ENCODE measurements at regions not wholly inside any gene's neighbourhood (a gene's known extent, or its start where the extent isn't known, plus 50 kb on each side); places are given as distances from the start of the nearest gene placed in this dataset.

DNA sequence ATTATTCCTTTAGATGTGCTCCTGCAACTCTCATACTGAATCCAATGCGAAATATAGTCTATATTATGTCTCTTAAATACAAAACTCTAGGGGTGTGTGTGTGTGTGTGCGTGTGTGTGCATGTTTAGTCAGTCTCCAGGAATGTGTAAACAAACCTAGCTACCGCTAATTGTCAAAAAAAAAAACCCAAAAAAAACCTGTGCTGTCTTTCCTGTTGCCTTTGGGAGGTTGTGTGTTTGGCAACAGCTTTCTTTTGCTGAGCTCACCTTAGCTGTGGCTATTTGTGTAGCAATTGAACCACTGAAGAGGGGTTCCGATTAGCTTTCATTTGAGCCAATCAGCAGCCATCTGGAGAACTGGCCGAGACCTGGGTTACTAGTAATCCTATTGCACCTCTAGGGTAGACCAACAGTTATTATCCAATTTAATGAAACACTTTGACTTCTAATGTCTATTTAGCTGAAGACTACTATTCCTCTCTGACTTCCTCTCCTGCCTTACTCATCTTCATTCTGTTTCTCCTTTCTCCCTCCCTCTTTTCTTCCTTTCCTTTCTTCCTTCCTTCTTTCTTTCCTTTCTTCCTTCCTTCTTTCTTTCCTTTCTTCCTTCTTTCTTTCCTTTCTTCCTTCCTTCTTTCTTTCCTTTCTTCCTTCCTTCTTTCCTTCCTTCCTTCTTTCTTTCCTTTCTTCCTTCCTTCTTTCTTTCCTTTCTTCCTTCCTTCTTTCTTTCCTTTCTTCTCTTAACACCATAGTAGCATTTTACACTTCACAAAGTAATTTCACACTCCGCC, 471.1 kb downstream of the GBA3 start:
- TF ChIP-seq, protein P1, sequence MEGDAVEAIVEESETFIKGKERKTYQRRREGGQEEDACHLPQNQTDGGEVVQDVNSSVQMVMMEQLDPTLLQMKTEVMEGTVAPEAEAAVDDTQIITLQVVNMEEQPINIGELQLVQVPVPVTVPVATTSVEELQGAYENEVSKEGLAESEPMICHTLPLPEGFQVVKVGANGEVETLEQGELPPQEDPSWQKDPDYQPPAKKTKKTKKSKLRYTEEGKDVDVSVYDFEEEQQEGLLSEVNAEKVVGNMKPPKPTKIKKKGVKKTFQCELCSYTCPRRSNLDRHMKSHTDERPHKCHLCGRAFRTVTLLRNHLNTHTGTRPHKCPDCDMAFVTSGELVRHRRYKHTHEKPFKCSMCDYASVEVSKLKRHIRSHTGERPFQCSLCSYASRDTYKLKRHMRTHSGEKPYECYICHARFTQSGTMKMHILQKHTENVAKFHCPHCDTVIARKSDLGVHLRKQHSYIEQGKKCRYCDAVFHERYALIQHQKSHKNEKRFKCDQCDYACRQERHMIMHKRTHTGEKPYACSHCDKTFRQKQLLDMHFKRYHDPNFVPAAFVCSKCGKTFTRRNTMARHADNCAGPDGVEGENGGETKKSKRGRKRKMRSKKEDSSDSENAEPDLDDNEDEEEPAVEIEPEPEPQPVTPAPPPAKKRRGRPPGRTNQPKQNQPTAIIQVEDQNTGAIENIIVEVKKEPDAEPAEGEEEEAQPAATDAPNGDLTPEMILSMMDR (IDR thresholded peaks at IDR 0.05) = no peak
- H3K36me3 ChIP-seq = no peaks in the 10 kb centered on the region
- H3K27ac ChIP-seq = no peak overlapping the region
- H3K27me3 ChIP-seq = no peaks in the 10 kb centered on the region
- DNase-seq (ENCODE audit: low spot score in 2 of 2) = no peak
- intact Hi-C loops (cut with DNase I) = no loop called here
- no peaks in the 10 kb centered on the region for H3K4me1 ChIP-seq
- no peaks in the 10 kb centered on the region for H3K9me3 ChIP-seq
- H3K4me3 ChIP-seq = no peak overlapping the region

DNA sequence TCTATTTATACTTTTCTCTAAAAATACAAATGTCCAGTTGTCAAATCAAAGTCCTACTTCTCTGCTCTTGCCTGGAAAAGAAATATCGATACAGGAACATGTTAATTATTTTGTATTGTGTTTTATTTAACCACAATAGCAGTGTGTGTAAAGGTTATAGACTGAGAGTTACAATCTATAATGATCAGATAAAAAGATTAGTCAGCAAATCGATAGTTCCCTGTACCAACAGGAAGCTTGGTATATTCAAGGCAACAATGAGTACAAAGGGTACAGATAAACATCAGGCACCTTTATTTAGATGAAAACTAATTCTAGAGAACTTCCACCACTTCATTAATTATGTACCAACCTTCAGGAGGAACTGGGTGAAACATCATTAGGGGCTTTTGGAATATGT, 469.5 kb downstream of the GBA3 start:
- Histone ChIP-seq H3K4me3 (no peak overlapping the region), H3K9me3 (no peaks in the 10 kb centered on the region), H3K27me3 (no peaks in the 10 kb centered on the region), H3K36me3 (no peaks in the 10 kb centered on the region), H3K27ac (no peak overlapping the region), H3K4me1 (no peaks in the 10 kb centered on the region)
- TF ChIP-seq, protein P1 (IDR thresholded peaks at IDR 0.05) = no peak
- intact Hi-C loops (cut with DNase I) = no loop called here
- DNase-seq (ENCODE audit: low spot score in 2 of 2) = no peak

DNA sequence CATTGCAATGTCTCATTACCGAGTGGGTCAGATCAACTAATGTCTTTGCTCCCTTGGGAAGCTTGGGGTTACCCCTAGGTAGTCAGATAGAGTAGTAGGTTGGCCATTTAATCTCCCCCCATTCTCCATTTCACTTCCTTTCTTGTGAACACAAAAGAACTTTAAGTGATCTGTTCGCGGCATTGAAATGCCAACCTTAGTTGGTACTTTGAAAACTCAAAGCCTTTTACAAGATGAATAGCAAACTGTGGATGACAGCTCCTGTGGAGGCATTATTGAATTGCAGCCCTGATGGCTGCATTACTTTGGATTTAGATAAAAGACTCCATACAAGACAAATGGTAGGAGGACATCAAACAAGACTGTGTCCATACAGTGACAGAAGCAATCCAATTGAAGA, 469.1 kb downstream of the GBA3 start:
- Histone ChIP-seq H3K36me3 (no peaks in the 10 kb centered on the region), H3K4me1 (no peaks in the 10 kb centered on the region), H3K9me3 (no peaks in the 10 kb centered on the region), H3K27me3 (no peaks in the 10 kb centered on the region), H3K4me3 (no peak overlapping the region), H3K27ac (no peak overlapping the region)
- TF ChIP-seq, protein P1 (IDR thresholded peaks at IDR 0.05) = no peak
- DNase-seq (ENCODE audit: low spot score in 2 of 2) = no peak
- intact Hi-C loops (cut with DNase I) = no loop called here

DNA sequence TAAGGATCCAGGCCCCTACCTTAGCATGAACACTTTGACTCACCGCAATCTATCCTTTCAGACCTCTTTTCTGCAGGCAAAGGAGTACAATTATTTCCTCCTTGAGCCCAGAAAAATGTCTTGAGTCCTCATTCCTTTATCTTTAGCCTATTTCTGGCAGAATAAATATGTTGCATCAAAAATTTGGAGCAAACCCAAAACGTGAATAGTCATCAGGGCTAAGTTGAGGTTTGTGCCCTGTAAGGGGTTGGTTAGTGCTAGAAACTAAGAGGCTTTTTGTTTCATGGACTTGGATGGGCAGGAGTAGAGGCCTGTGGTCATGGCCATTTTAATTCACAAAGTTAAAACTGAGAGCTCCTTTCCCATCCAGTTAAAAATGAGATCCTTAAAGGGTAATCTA, 460.3 kb downstream of the GBA3 start:
- H3K27ac ChIP-seq = no peak overlapping the region
- intact Hi-C loops (cut with DNase I) = no loop called here
- H3K4me3 ChIP-seq = no peak overlapping the region
- no peaks in the 10 kb centered on the region for H3K9me3 ChIP-seq
- no peaks in the 10 kb centered on the region for H3K27me3 ChIP-seq
- TF ChIP-seq, protein P1 (IDR thresholded peaks at IDR 0.05) = no peak
- H3K36me3 ChIP-seq = no peaks in the 10 kb centered on the region
- no peak for DNase-seq (ENCODE audit: low spot score in 2 of 2)
- no peaks in the 10 kb centered on the region for H3K4me1 ChIP-seq

DNA sequence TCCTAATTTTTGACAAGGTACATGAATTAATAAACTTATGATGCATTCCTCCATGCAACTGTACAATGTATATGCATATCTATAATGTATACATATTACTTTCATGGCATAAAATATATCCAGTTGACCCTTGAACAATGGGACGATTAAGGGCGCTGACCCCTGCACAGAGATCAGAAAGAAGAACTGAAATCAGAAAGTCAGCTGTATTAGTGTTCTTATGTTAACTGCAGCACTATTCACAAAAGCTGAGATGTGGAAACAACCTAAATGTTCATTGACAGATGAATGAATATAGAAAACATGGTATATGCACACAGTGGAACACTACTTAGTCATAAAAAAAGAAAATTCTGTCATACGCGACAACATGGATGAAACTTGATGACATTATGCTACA, 457.1 kb downstream of the GBA3 start:
- intact Hi-C loops (cut with DNase I) = no loop called here
- no peaks in the 10 kb centered on the region for H3K4me1 ChIP-seq
- H3K4me3 ChIP-seq = no peak overlapping the region
- H3K27me3 ChIP-seq = no peaks in the 10 kb centered on the region
- no peak for DNase-seq (ENCODE audit: low spot score in 2 of 2)
- no peak overlapping the region for H3K27ac ChIP-seq
- H3K9me3 ChIP-seq = no peaks in the 10 kb centered on the region
- no peaks in the 10 kb centered on the region for H3K36me3 ChIP-seq
- TF ChIP-seq, protein P1 (IDR thresholded peaks at IDR 0.05) = no peak

DNA sequence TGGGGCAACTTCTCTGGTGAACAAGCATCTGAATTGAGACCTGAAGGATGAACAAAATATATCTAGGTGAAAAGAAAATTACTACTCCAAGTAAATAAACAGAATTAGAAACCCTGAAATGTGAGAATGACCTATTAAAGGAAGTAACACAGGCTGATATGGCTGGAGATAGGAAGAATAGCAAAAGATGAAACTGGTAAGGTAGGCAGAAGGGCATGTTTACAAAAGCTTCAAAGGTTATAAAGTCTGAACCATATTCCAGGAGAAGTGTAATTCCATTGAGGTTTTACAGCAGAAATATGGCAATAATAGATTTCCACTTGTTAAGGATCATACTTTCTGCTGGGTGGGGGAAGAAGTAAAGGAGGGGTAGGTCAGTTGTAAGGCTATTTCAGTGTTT, 452.0 kb downstream of the GBA3 start:
- no peak for DNase-seq (ENCODE audit: low spot score in 2 of 2)
- no peaks in the 10 kb centered on the region for H3K27me3 ChIP-seq
- H3K4me3 ChIP-seq = no peak overlapping the region
- H3K27ac ChIP-seq = no peak overlapping the region
- H3K4me1 ChIP-seq = no peaks in the 10 kb centered on the region
- H3K36me3 ChIP-seq = no peaks in the 10 kb centered on the region
- TF ChIP-seq, protein P1 (IDR thresholded peaks at IDR 0.05) = no peak
- H3K9me3 ChIP-seq = no peaks in the 10 kb centered on the region
- intact Hi-C loops (cut with DNase I) = no loop called here
